ENCODE measurements at regions not wholly inside any gene's neighbourhood (a gene's known extent, or its start where the extent isn't known, plus 50 kb on each side); places are given as distances from the start of the nearest gene placed in this dataset.
A peak's percentile ranks its signal among the peaks of the same experiment; 100 is the strongest.

- H3K27me3 ChIP-seq (ENCODE audit: control insufficient read depth in 2 of 2, insufficient read depth in 1 of 2, low read length in 1 of 2) = peaks cover 0 to 2% of the 10 kb centered on the region in 2 donors
- H3K36me3 ChIP-seq (ENCODE audit: control insufficient read depth in 2 of 2, insufficient read depth in 2 of 2, low read length in 1 of 2) = no peaks in the 10 kb centered on the region
- H3K27ac ChIP-seq (ENCODE audit: low read depth in 1 of 2, low read length in 1 of 2) = no peak overlapping the region
- no peaks in the 10 kb centered on the region for H3K4me1 ChIP-seq (ENCODE audit: control insufficient read depth in 2 of 2, insufficient read depth in 2 of 2, low read length in 2 of 2)
- no peak overlapping the region for H3K4me3 ChIP-seq (ENCODE audit: low read length in 2 of 2)
- no peaks in the 10 kb centered on the region for H3K9me3 ChIP-seq (ENCODE audit: control insufficient read depth in 2 of 2, insufficient read depth in 1 of 2, low read length in 1 of 2)
- peak; percentile 16 to 80 (median 53) for DNase-seq (ENCODE audit: low read depth in 6 of 9, low spot score in 9 of 9)
- 36% methylated on average over 6 of the region's 6 CpGs for whole genome bisulfite sequencing
Measured at GRCh38 chr16:49921791-49922456, 66.0 kb upstream of the ZNF423 start.

- DNase-seq (ENCODE audit: low read depth in 6 of 9, low spot score in 9 of 9) = no peak
- H3K4me3 ChIP-seq (ENCODE audit: low read length in 2 of 2) = no peak overlapping the region
- H3K36me3 ChIP-seq (ENCODE audit: control insufficient read depth in 2 of 2, insufficient read depth in 2 of 2, low read length in 1 of 2) = no peaks in the 10 kb centered on the region
- no peaks in the 10 kb centered on the region for H3K4me1 ChIP-seq (ENCODE audit: control insufficient read depth in 2 of 2, insufficient read depth in 2 of 2, low read length in 2 of 2)
- WGBS = 97% methylated on average over 12 of the region's 12 CpGs
- no peak overlapping the region for H3K27ac ChIP-seq (ENCODE audit: low read depth in 1 of 2, low read length in 1 of 2)
- no peaks in the 10 kb centered on the region for H3K9me3 ChIP-seq (ENCODE audit: control insufficient read depth in 2 of 2, insufficient read depth in 1 of 2, low read length in 1 of 2)
- H3K27me3 ChIP-seq (ENCODE audit: control insufficient read depth in 2 of 2, insufficient read depth in 1 of 2, low read length in 1 of 2) = peaks cover 0 to 2% of the 10 kb centered on the region in 2 donors
Measured at GRCh38 chr16:49923411-49923810, 67.5 kb upstream of the ZNF423 start.

DNA sequence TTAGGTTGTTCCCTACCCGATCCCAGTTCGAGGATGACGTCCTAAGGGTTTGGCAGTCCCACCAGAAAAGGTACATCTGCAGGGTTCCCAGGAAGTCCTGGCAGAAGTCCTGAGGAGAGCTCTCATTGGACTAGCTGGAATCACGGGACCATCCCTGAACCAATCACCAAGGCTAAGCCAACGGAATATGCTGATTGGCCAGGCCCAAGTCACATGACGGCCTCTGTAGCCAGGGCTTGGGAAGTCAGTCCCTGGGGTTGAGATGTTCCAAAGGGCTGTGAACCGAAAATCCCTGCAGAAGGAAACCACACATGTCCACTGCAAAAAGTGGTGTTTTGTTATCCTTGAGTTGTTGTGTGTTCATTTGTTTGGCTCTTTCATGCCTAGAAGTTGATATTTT, 68.2 kb upstream of the ZNF423 start:
- no peak for DNase-seq (ENCODE audit: low read depth in 6 of 9, low spot score in 9 of 9)
- 97% methylated on average over 7 of the region's 7 CpGs for WGBS
- Histone ChIP-seq H3K4me1 (ENCODE audit: control insufficient read depth in 2 of 2, insufficient read depth in 2 of 2, low read length in 2 of 2) (no peaks in the 10 kb centered on the region), H3K9me3 (ENCODE audit: control insufficient read depth in 2 of 2, insufficient read depth in 1 of 2, low read length in 1 of 2) (no peaks in the 10 kb centered on the region), H3K4me3 (ENCODE audit: low read length in 2 of 2) (no peak overlapping the region), H3K36me3 (ENCODE audit: control insufficient read depth in 2 of 2, insufficient read depth in 2 of 2, low read length in 1 of 2) (no peaks in the 10 kb centered on the region), H3K27ac (ENCODE audit: low read depth in 1 of 2, low read length in 1 of 2) (no peak overlapping the region), H3K27me3 (ENCODE audit: control insufficient read depth in 2 of 2, insufficient read depth in 1 of 2, low read length in 1 of 2) (peaks cover 0 to 2% of the 10 kb centered on the region in 2 donors)

- Histone ChIP-seq H3K4me1 (ENCODE audit: control insufficient read depth in 2 of 2, insufficient read depth in 2 of 2, low read length in 2 of 2) (no peaks in the 10 kb centered on the region), H3K9me3 (ENCODE audit: control insufficient read depth in 2 of 2, insufficient read depth in 1 of 2, low read length in 1 of 2) (no peaks in the 10 kb centered on the region), H3K27ac (ENCODE audit: low read depth in 1 of 2, low read length in 1 of 2) (no peak overlapping the region), H3K4me3 (ENCODE audit: low read length in 2 of 2) (no peak overlapping the region), H3K36me3 (ENCODE audit: control insufficient read depth in 2 of 2, insufficient read depth in 2 of 2, low read length in 1 of 2) (no peaks in the 10 kb centered on the region), H3K27me3 (ENCODE audit: control insufficient read depth in 2 of 2, insufficient read depth in 1 of 2, low read length in 1 of 2) (peaks cover 0 to 6% of the 10 kb centered on the region in 2 donors)
- 94% methylated on average over 2 of the region's 2 CpGs for WGBS
- no peak for DNase-seq (ENCODE audit: low read depth in 6 of 9, low spot score in 9 of 9)
Measured at GRCh38 chr16:49926941-49927340, 71.0 kb upstream of the ZNF423 start.

DNA sequence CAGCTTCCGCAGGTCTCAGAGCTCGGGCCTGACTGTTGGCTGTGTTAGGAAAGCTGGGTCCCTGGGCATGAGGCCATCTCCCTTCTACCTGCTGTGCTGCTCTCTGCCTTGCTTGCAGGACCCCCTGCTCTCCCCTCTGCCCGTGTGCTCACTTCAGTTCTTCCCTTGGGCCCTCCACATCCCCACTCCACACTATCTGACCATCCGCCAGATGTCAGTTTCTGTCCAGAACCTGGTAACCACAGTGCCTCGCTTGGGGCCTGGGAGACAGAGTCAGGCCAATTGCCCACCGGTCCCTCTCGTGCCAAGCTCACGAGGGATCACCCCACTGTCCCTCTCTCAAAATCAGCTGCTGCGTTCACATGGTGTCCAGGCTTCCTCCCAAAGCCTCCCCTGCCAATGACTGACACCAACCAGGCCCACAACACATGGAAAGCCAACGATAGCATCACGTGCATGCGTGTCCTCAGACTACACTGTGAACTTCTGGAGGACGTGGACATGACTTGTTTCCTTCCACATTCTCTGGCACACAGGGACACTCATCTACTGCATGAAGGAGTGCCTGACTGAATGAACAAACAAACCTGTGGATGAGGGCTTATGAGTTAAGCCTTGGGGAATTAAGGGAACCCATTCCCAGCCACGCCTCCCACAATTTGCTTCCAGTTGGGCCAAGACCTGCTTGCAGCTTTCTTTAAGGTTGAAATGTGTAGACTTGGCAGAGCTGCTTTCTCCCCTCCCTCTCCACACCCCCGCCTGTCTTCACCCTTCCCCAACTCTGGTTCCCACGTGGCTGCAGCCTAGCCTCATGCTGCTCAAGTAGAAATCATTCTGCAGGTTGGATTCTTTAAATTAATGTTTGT, 72.5 kb upstream of the ZNF423 start:
- H3K27me3 ChIP-seq (ENCODE audit: control insufficient read depth in 2 of 2, insufficient read depth in 1 of 2, low read length in 1 of 2) = peaks cover 0 to 6% of the 10 kb centered on the region in 2 donors
- DNase-seq (ENCODE audit: low read depth in 6 of 9, low spot score in 9 of 9) = no peak

GRCh38 chr16:49929626-49930025, 73.7 kb upstream of the ZNF423 start:
- peaks cover 0 to 4% of the 10 kb centered on the region in 2 donors for H3K27me3 ChIP-seq (ENCODE audit: control insufficient read depth in 2 of 2, insufficient read depth in 1 of 2, low read length in 1 of 2)
- no peak overlapping the region for H3K27ac ChIP-seq (ENCODE audit: low read depth in 1 of 2, low read length in 1 of 2)
- H3K4me1 ChIP-seq (ENCODE audit: control insufficient read depth in 2 of 2, insufficient read depth in 2 of 2, low read length in 2 of 2) = no peaks in the 10 kb centered on the region
- no peaks in the 10 kb centered on the region for H3K36me3 ChIP-seq (ENCODE audit: control insufficient read depth in 2 of 2, insufficient read depth in 2 of 2, low read length in 1 of 2)
- H3K4me3 ChIP-seq (ENCODE audit: low read length in 2 of 2) = no peak overlapping the region
- no peak for DNase-seq (ENCODE audit: low read depth in 6 of 9, low spot score in 9 of 9)
- WGBS = 92% methylated on average over 3 of the region's 3 CpGs
- no peaks in the 10 kb centered on the region for H3K9me3 ChIP-seq (ENCODE audit: control insufficient read depth in 2 of 2, insufficient read depth in 1 of 2, low read length in 1 of 2)

More for the DNA sequence above, 72.5 kb upstream of the ZNF423 start:
- no peak overlapping the region for H3K27ac ChIP-seq (ENCODE audit: low read depth in 1 of 2, low read length in 1 of 2)
- no peaks in the 10 kb centered on the region for H3K36me3 ChIP-seq (ENCODE audit: control insufficient read depth in 2 of 2, insufficient read depth in 2 of 2, low read length in 1 of 2)
- H3K4me3 ChIP-seq (ENCODE audit: low read length in 2 of 2) = no peak overlapping the region
- no peaks in the 10 kb centered on the region for H3K4me1 ChIP-seq (ENCODE audit: control insufficient read depth in 2 of 2, insufficient read depth in 2 of 2, low read length in 2 of 2)
- 92% methylated on average over 16 of the region's 16 CpGs for WGBS
- H3K9me3 ChIP-seq (ENCODE audit: control insufficient read depth in 2 of 2, insufficient read depth in 1 of 2, low read length in 1 of 2) = no peaks in the 10 kb centered on the region

- H3K36me3 ChIP-seq (ENCODE audit: control insufficient read depth in 2 of 2, insufficient read depth in 2 of 2, low read length in 1 of 2) = no peaks in the 10 kb centered on the region
- peaks cover 0 to 4% of the 10 kb centered on the region in 2 donors for H3K27me3 ChIP-seq (ENCODE audit: control insufficient read depth in 2 of 2, insufficient read depth in 1 of 2, low read length in 1 of 2)
- WGBS = 90% methylated on average over 7 of the region's 7 CpGs
- H3K4me3 ChIP-seq (ENCODE audit: low read length in 2 of 2) = no peak overlapping the region
- H3K9me3 ChIP-seq (ENCODE audit: control insufficient read depth in 2 of 2, insufficient read depth in 1 of 2, low read length in 1 of 2) = no peaks in the 10 kb centered on the region
- H3K27ac ChIP-seq (ENCODE audit: low read depth in 1 of 2, low read length in 1 of 2) = no peak overlapping the region
- no peak for DNase-seq (ENCODE audit: low read depth in 6 of 9, low spot score in 9 of 9)
- H3K4me1 ChIP-seq (ENCODE audit: control insufficient read depth in 2 of 2, insufficient read depth in 2 of 2, low read length in 2 of 2) = no peaks in the 10 kb centered on the region
Measured at GRCh38 chr16:49930841-49931240, 74.9 kb upstream of the ZNF423 start.

- H3K4me3 ChIP-seq (ENCODE audit: low read length in 2 of 2) = no peak overlapping the region
- H3K4me1 ChIP-seq (ENCODE audit: control insufficient read depth in 2 of 2, insufficient read depth in 2 of 2, low read length in 2 of 2) = no peaks in the 10 kb centered on the region
- WGBS = 92% methylated on average over 5 of the region's 5 CpGs
- DNase-seq (ENCODE audit: low read depth in 6 of 9, low spot score in 9 of 9) = no peak
- no peak overlapping the region for H3K27ac ChIP-seq (ENCODE audit: low read depth in 1 of 2, low read length in 1 of 2)
- no peaks in the 10 kb centered on the region for H3K36me3 ChIP-seq (ENCODE audit: control insufficient read depth in 2 of 2, insufficient read depth in 2 of 2, low read length in 1 of 2)
- H3K27me3 ChIP-seq (ENCODE audit: control insufficient read depth in 2 of 2, insufficient read depth in 1 of 2, low read length in 1 of 2) = peaks cover 0 to 4% of the 10 kb centered on the region in 2 donors
- H3K9me3 ChIP-seq (ENCODE audit: control insufficient read depth in 2 of 2, insufficient read depth in 1 of 2, low read length in 1 of 2) = no peaks in the 10 kb centered on the region
Measured at GRCh38 chr16:49931266-49931665, 75.4 kb upstream of the ZNF423 start.

- DNase-seq (ENCODE audit: low read depth in 6 of 9, low spot score in 9 of 9) = no peak
- Histone ChIP-seq H3K27me3 (ENCODE audit: control insufficient read depth in 2 of 2, insufficient read depth in 1 of 2, low read length in 1 of 2) (peaks cover 0 to 4% of the 10 kb centered on the region in 2 donors), H3K4me1 (ENCODE audit: control insufficient read depth in 2 of 2, insufficient read depth in 2 of 2, low read length in 2 of 2) (no peaks in the 10 kb centered on the region), H3K36me3 (ENCODE audit: control insufficient read depth in 2 of 2, insufficient read depth in 2 of 2, low read length in 1 of 2) (no peaks in the 10 kb centered on the region), H3K9me3 (ENCODE audit: control insufficient read depth in 2 of 2, insufficient read depth in 1 of 2, low read length in 1 of 2) (no peaks in the 10 kb centered on the region), H3K27ac (ENCODE audit: low read depth in 1 of 2, low read length in 1 of 2) (no peak overlapping the region), H3K4me3 (ENCODE audit: low read length in 2 of 2) (no peak overlapping the region)
- 97% methylated on average over 10 of the region's 10 CpGs for WGBS
Measured at GRCh38 chr16:49931916-49932315, 76.0 kb upstream of the ZNF423 start.

Data from thymus (tissue), 11 donors.